HepG2 (cell line): ENCODE measurements at regions not wholly inside any gene's neighbourhood (a gene's known extent, or its start where the extent isn't known, plus 50 kb on each side); places are given as distances from the start of the nearest gene placed in this dataset.

Experiments
- ATAC-seq: fragments of 200-7000 bp; cut with Tn5 transposase; 3 replicates; pipeline ENCODE4 v1.9.1; 2020; ENCODE audit warnings: mild to moderate bottlenecking, moderate library complexity
- BruUV-seq: library from RNA; stranded (reverse); fragments of 400-500 nt; replicated peaks from 2 replicates; lab custom pipeline; 2021; lab: Mats Ljungman, UMichigan
- CTCF ChIA-PET: fragments of 300-600 bp; formaldehyde crosslinking; extraction: SDS; loops from one replicate; lab custom pipeline; 2021; ENCODE audit warnings: low total read pairs, inconsistent platforms, low intra/inter-chr PET ratio; lab: Yijun Ruan, JAX
- POLR2A ChIA-PET: fragments of 350-600 bp; sonication (Branson Sonifier 250); formaldehyde crosslinking; loops from one replicate; lab custom pipeline; 2020; ENCODE audit warnings: antibody characterized with exemption, inconsistent platforms; lab: Yijun Ruan, JAX
- DNase-seq: peaks from one replicate; pipeline ENCODE4 v3.0.0-alpha.2; 2015; ENCODE audit warnings: low spot score
- FAIRE-seq: peaks from 3 replicates; lab custom pipeline; 2011; peaks lifted over from hg19 to GRCh38; lab: Jason Lieb, UNC
- H2AFZ ChIP-seq: one replicate; pipeline ENCODE4 v1.6.1; 2011; ENCODE audit warnings: low read length, inconsistent platforms
- H3K27ac ChIP-seq: fragments of 300-600 bp; 3 replicates; pipeline ENCODE4 v1.8.0; 2011; ENCODE audit warnings: mixed run types, mild to moderate bottlenecking, mixed read lengths, low read length, inconsistent platforms; ENCODE audit not compliant: insufficient read depth; ENCODE audit errors: extremely low read length
- H3K27me3 ChIP-seq, 2 experiments: fragments of 200-600 bp in 1 of 2; 2 replicates in 1 of 2; 3 replicates in 1 of 2; pipeline versions ENCODE4 v1.6.0 to v1.8.0; 2011; ENCODE audit warnings: low read length in 2 of 2, mild to moderate bottlenecking in 2 of 2, moderate library complexity in 2 of 2, inconsistent platforms in 1 of 2; ENCODE audit not compliant: insufficient read depth in 2 of 2, control insufficient read depth in 1 of 2
- H3K36me3 ChIP-seq, 2 experiments: fragments of 200-600 bp in 1 of 2; replicated peaks in 1 of 2; 2 replicates in 1 of 2; 3 replicates in 1 of 2; pipeline versions ENCODE4 v1.5.1 to v1.8.0; 2011; ENCODE audit warnings: low read length in 2 of 2, inconsistent platforms in 1 of 2; ENCODE audit not compliant: insufficient read depth in 2 of 2, control insufficient read depth in 1 of 2
- H3K4me1 ChIP-seq: 2 replicates; pipeline ENCODE4 v1.5.1; 2012; ENCODE audit warnings: low read length, inconsistent platforms; ENCODE audit not compliant: insufficient read depth
- H3K4me2 ChIP-seq: 2 replicates; pipeline ENCODE4 v1.6.0; 2011; ENCODE audit warnings: low read depth, low read length, inconsistent platforms
- H3K4me3 ChIP-seq, 3 experiments: fragments of 200-600 bp in 1 of 3; sonication (generic), shearing (Covaris generic) in 1 of 3; replicated peaks in 1 of 3; 2 replicates each; pipeline ENCODE4 v1.5.1; 2011 to 2016; ENCODE audit warnings: low read length in 3 of 3, inconsistent platforms in 2 of 3, low read depth in 2 of 3, mild to moderate bottlenecking in 2 of 3, control low read depth in 1 of 3, mixed read lengths in 1 of 3; ENCODE audit not compliant: insufficient read depth in 1 of 3
- H3K79me2 ChIP-seq: one replicate; pipeline ENCODE4 v1.6.1; 2011; ENCODE audit warnings: low read length, inconsistent platforms; ENCODE audit not compliant: insufficient read depth
- H3K9ac ChIP-seq: 2 replicates; pipeline ENCODE4 v1.6.0; 2011; ENCODE audit warnings: mild to moderate bottlenecking, low read depth, low read length, inconsistent platforms; ENCODE audit not compliant: insufficient read depth
- H3K9me3 ChIP-seq: 2 replicates; pipeline ENCODE4 v1.5.1; 2012; ENCODE audit warnings: mild to moderate bottlenecking, low read length
- H4K20me1 ChIP-seq: 2 replicates; pipeline ENCODE4 v1.6.0; 2011; ENCODE audit warnings: inconsistent platforms, mild to moderate bottlenecking, low read length, moderate library complexity; ENCODE audit not compliant: insufficient read depth
- CENPX ChIP-seq: sonication (generic); formaldehyde crosslinking; IDR thresholded peaks from 2 replicates; pipeline ENCODE4 v1.9.0; 2021; ENCODE audit warnings: mild to moderate bottlenecking, missing genetic modification reagents, moderate library complexity
- DBP ChIP-seq: sonication (generic); formaldehyde crosslinking; IDR thresholded peaks from 2 replicates; pipeline ENCODE4 v1.4.0; 2020; ENCODE audit warnings: missing genetic modification reagents; ENCODE audit errors: not compliant biosample characterization
- GATA4 ChIP-seq: sonication (generic); IDR thresholded peaks from 2 replicates; pipeline ENCODE4 v1.6.1; 2016; ENCODE audit warnings: antibody characterized with exemption, low read depth, borderline replicate concordance
- GPN1 ChIP-seq: sonication (generic); formaldehyde crosslinking; IDR thresholded peaks from 2 replicates; pipeline ENCODE4 v1.5.1; 2020; ENCODE audit warnings: missing genetic modification reagents, borderline replicate concordance
- NFYC ChIP-seq: IDR thresholded peaks from 2 replicates; pipeline ENCODE4 v1.6.1; 2016; ENCODE audit warnings: missing genetic modification reagents, missing compliant biosample characterization
- PCBP1 ChIP-seq: fragments of 200-400 bp; formaldehyde crosslinking; IDR thresholded peaks from 2 replicates; pipeline ENCODE4 v1.6.1; 2017; ENCODE audit warnings: mild to moderate bottlenecking, low read depth, low read length, borderline replicate concordance
- RCOR2 ChIP-seq: IDR thresholded peaks from 2 replicates; pipeline ENCODE4 v1.6.1; 2016; ENCODE audit warnings: missing biosample characterization, missing genetic modification reagents
- RFXANK ChIP-seq: IDR thresholded peaks from 2 replicates; pipeline ENCODE4 v1.6.1; 2016
- THAP9 ChIP-seq: sonication (generic); formaldehyde crosslinking; IDR thresholded peaks from 2 replicates; pipeline ENCODE4; 2020; ENCODE audit warnings: missing genetic modification reagents, mild to moderate bottlenecking, borderline replicate concordance
- ZFP37 ChIP-seq: sonication (generic); formaldehyde crosslinking; IDR thresholded peaks from 2 replicates; pipeline ENCODE4 v1.4.0; 2020; ENCODE audit warnings: missing genetic modification reagents, borderline replicate concordance
- ZNF747 ChIP-seq: sonication (generic); formaldehyde crosslinking; IDR thresholded peaks from 2 replicates; pipeline ENCODE4 v1.8.1; 2023; ENCODE audit warnings: missing genetic modification reagents, mild to moderate bottlenecking, borderline replicate concordance
- WGBS: methylation state at CpG from one replicate; pipeline ENCODE4 v1.1.6; 2017; ENCODE audit warnings: low lambda C conversion rate; 5-methylcytosine and 5-hydroxymethylcytosine counted together
- in situ Hi-C: cut with HindIII; loops from 2 replicates; pipeline ENCODE4 v1.10.0; 2017; ENCODE audit warnings: low pct_unique_long_range_greater_than_20kb; ENCODE audit not compliant: extremely low pct_ligation_motif_present
- intact Hi-C: fragments of 100-400 bp; cut with micrococcal nuclease; formaldehyde crosslinking; loops from one replicate; pipeline ENCODE4 v1.10.0; 2022; ENCODE audit not compliant: unreplicated experiment

- no peak overlapping the region for H3K4me2 ChIP-seq
- H2AFZ ChIP-seq, result no peak overlapping the region
- CTCF ChIA-PET, result no interaction called here
- in situ Hi-C loops (no loop called here), intact Hi-C loops (no loop called here)
- no peaks in the 10 kb centered on the region for H3K27me3 ChIP-seq
- no peaks in the 10 kb centered on the region for H4K20me1 ChIP-seq
- no TSS peak for BruUV-seq
- TF ChIP-seq RFXANK (CRISPR knock-in tag), result no peak
- no peak for TF ChIP-seq DBP (CRISPR knock-in tag)
- TF ChIP-seq, all 625 proteins: peak for 0
- no peaks in the 10 kb centered on the region for H3K79me2 ChIP-seq
- POLR2A ChIA-PET, result no interaction called here
- H3K36me3 ChIP-seq, result no peaks in the 10 kb centered on the region
- no peak overlapping the region for H3K27ac ChIP-seq
- H3K9me3 ChIP-seq, result no peaks in the 10 kb centered on the region
- no peak for FAIRE-seq
- H3K4me3 ChIP-seq, result no peak overlapping the region
- DNase-seq, result no peak
- H3K9ac ChIP-seq, result no peak overlapping the region
- H3K4me1 ChIP-seq, result no peaks in the 10 kb centered on the region
- WGBS, result 60% methylated on average over 5 of the region's 5 CpGs
- ATAC-seq, result no peak
These were observed 517.2 kb downstream of the SUCLG1 start for GRCh38 chr2:83941886-83942285.

GRCh38 chr2:83933749-83934148, 525.3 kb downstream of the SUCLG1 start:
- BruUV-seq, result no TSS peak
- ATAC-seq, result no peak
- intact Hi-C loops, result no loop called here
- Histone ChIP-seq H4K20me1 (no peaks in the 10 kb centered on the region), H3K4me1 (no peaks in the 10 kb centered on the region), H3K9me3 (no peaks in the 10 kb centered on the region), H3K4me2 (no peak overlapping the region), H3K4me3 (no peak overlapping the region), H3K79me2 (no peaks in the 10 kb centered on the region), H2AFZ (no peak overlapping the region), H3K27ac (no peak overlapping the region), H3K9ac (no peak overlapping the region), H3K36me3 (no peaks in the 10 kb centered on the region), H3K27me3 (no peaks in the 10 kb centered on the region)
- CTCF ChIA-PET, result no interaction called here
- POLR2A ChIA-PET, result no interaction called here
- no peak for TF ChIP-seq THAP9 (CRISPR knock-in tag)
- TF ChIP-seq CENPX, result no peak
- TF ChIP-seq PCBP1, result no peak
- TF ChIP-seq GATA4, result no peak
- TF ChIP-seq ZFP37 (CRISPR knock-in tag), result no peak
- no peak for TF ChIP-seq GPN1 (CRISPR knock-in tag)
- no peak for TF ChIP-seq ZNF747
- TF ChIP-seq NFYC (CRISPR knock-in tag), result no peak
- no peak for TF ChIP-seq RCOR2 (CRISPR knock-in tag)
- WGBS, result 6% methylated on average over 2 of the region's 2 CpGs
- DNase-seq, result no peak
- in situ Hi-C loops, result no loop called here
- no peak for FAIRE-seq
